Stimulated activated CD4-positive, alpha-beta T cell treated with anti-CD3 and anti-CD28 coated beads, Interleukin-1b, Interleukin-23, amount 100 ng/mL, for 4 hours (primary cell): ENCODE measurements at regions not wholly inside any gene's neighbourhood (a gene's known extent, or its start where the extent isn't known, plus 50 kb on each side); places are given as distances from the start of the nearest gene placed in this dataset.

ENCODE experiments used
- DNase-seq, 2 donors: peaks; one replicate each; pipeline ENCODE4 v3.0.0-alpha.2; 2020; ENCODE audit warnings: low read depth in 2 of 2

GRCh38 chr4:108365551-108365950, 196.8 kb upstream of the LEF1 start:
- no peak for DNase-seq

- no peak for DNase-seq
Observed at GRCh38 chr4:108361886-108362285, 193.2 kb upstream of the LEF1 start.

GRCh38 chr4:108361446-108361820, 192.7 kb upstream of the LEF1 start:
- no peak for DNase-seq

GRCh38 chr4:108360754-108361445, 192.2 kb upstream of the LEF1 start:
- DNase-seq = no peak

GRCh38 chr4:108359986-108360681, 191.4 kb upstream of the LEF1 start:
- no peak for DNase-seq

- DNase-seq = no peak
Observed at GRCh38 chr4:108359130-108359985, 190.6 kb upstream of the LEF1 start.

GRCh38 chr4:108355902-108356535, 187.3 kb upstream of the LEF1 start:
- DNase-seq = no peak

DNA sequence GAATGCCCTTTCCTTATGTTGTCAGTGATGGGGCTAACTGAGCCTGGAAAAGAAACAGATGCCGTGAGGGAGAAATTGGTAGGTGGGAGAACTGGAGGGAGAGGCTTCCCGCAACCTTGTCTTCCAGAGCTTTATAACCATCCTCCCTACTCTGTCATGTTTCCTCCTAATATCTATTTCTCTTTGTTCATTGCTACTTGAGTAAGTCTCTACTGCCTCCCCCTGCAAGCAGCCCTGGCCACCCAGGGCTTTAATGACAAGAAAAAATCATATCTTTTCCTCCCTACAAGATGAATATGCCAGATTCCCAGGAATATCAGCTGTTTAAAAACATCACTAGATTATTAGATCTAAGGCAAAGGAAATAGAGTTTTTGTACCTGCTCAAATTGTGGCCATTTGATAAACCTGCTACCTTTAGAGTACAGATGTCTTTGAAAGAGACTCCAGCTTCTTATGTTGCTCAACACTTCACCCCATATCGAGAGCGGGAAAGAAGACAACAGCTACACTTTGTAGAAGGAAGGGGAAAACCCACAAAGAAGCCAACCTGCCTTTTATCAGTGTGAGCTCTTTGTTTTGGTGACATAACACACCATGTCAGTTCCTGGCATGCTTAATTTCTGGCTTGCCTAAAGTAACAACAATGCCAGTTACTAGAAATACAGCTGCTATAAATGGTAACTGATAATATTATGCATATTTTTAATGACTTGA, 186.6 kb upstream of the LEF1 start:
- DNase-seq = peak in 1 of 2 donors; percentile 43

GRCh38 chr4:108352664-108353308, 184.1 kb upstream of the LEF1 start:
- DNase-seq = no peak

- DNase-seq = no peak
Observed at GRCh38 chr4:108351791-108352190, 183.1 kb upstream of the LEF1 start.

- no peak for DNase-seq
Observed at GRCh38 chr4:108350332-108350731, 181.6 kb upstream of the LEF1 start.

DNA sequence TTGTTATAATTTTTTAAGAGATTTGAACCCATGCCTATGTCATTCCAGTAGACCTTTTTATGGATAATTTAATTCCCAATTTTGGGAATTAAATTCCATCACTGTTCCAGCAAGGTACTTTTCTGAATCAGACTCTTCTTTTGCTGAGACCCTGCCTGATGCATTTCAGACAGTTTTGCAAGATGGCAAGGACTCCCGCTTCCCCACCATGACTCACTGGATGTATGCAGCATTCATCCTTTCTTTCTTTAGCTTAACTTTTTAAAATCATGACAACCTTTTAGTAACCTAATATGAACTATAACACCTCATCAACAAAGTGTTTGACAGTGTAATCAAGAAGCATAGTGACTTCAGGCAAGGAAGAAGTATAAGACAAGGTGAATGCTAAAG, 178.1 kb upstream of the LEF1 start:
- DNase-seq = no peak

DNA sequence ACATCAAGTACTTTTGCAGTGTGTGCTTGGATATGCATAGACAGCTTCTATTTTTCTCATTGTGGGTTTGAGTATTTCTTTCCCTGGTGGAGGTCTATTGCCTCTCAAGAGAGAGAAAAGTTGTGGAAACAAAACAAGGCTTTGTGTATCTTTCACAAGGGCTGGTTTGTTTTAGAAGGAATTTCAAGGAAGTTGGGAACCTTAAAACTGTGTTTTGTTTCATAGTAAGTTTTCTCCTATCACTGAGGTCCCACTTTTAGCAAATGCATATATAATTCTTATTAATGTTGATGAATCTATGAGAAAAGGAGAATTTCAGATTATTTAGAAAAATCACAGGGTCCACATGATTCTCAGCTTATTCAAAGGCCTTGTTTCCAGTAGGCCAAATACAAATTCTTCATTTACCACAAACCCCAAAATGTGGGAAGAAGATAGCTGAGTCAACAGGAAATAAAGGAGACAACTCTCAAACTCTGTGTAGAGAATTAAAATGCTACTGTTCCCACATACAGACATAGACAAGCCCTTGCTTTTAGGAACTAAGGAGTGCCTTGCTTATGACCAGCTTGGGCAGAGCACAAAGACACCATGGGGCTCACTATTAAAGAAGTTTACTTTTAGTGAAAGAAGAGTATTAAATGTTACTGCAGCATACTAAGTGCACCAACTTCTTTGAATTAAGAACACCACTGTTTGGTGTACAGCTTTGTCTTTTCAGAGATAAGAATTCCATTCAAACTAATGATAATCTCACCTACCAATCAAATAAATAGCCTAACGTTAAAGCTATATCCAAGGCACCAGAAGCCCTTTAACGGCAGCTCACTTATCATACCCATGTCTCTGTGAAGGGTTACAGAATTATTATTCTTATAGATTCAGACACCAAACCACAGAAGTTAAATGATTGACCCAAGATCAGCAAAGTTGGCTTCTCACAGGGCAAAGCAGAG, 177.4 kb upstream of the LEF1 start:
- DNase-seq = no peak

GRCh38 chr4:108342325-108342970, 173.7 kb upstream of the LEF1 start:
- DNase-seq = no peak

DNA sequence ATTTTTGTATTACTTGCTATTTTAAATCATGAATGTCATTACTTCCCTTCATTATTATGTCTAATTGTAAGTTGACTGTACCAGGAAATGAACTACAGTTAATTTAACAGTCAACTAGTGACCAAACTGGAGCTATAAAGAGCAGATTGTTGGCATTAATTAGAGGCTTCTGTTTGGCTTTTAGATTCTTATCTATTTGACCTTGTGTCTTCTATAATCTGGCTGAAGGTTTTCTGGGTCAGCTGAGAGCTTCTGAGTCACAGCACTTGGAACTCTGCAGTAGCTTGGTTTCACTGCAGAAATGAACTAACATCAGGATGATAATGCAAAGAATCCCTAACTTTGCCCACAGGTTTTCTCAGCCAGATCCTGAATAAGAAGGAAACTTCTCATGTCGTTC, 169.2 kb upstream of the LEF1 start:
- no peak for DNase-seq

- DNase-seq = no peak
Observed at GRCh38 chr4:108336076-108336475, 167.3 kb upstream of the LEF1 start.

DNA sequence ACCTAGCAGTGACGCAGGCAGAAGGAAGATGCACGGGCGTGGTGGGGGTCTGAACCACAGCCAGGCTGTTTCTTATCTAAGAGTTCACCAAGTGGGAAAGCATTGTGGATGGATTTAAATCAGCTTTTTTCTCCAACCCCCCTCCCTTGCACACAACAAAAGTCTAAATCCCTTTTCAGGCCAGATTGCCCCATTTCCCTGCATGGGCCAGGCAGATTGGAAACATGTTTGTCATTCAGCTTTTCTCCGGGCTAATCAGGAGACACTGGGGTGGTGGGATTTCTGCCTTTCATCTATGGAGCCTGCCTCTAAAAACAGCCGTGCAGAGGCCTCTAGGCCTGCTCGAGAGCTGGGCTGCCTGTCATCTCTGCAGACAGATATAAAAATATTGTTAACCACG, 166.3 kb upstream of the LEF1 start:
- DNase-seq = no peak

DNA sequence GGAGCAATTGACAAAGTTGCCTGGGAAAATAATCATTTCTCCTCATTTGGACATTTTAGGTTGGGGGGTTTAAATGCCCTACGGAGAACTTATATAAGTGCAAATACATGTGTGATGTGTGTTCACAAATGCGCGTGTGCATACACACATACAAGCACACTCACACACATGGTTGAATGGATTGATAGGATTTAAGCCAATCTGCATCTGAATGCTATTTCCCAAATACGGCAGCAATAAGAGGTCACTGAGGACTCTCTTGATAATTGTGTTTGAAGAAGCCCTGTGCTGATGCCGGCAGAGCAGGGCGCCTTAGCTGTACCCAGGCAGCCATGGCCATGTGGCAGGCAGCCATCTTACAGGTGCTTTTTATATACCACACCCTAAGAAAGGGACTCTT, 165.3 kb upstream of the LEF1 start:
- DNase-seq = no peak

DNA sequence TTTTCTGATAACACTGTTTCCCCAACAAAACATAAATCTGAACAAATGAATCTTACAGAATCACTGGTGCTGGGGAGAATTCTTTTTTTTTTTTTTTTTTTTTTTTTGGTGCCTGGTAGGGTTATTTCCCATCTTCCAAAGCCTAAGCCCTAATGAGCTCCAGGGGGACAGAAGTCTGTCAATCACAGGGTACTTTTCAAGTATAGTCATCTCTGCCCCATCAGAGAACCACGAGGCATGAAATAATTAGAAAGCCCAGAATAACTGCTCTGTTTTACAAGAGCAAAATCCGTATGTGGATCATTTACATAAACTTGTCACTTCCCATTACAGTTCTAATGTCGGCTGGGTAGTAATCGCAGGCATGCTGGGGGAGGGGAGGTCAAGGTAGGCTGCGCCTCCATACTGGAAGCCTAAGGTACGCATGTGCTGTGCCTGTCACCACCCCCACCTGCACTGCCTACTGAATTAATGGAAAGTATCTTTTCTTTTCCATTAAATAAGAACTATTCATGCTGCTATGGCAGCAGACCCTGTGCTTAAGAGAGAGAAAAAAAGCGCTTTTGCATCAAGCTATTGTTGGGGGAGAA, 164.7 kb upstream of the LEF1 start:
- no peak for DNase-seq
